ENCODE measurements at regions not wholly inside any gene's neighbourhood (a gene's known extent, or its start where the extent isn't known, plus 50 kb on each side); places are given as distances from the start of the nearest gene placed in this dataset.

DNA sequence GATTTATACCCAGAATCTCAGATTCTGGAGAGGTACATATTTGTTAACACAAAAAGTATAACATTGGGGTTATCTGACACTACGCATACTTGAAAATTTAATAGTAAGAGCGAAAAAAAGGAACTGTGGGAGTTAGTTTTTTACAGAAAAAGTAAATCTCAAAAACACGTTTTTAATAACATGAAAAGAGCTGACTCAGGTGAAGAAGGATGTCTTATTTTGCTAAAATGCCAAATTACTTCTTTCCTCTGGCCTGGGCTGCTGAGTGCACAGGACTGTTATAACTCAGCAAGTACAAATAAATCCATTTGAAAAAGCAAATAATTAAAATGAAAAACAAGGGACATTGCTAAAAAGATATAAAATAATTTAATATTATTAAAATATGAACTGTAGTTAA, 1322.9 kb downstream of the ARAP2 start:
- H3K4me1 Mint-ChIP-seq (ENCODE audit: unreplicated experiment): no peaks in the 10 kb centered on the region
- no peaks in the 10 kb centered on the region for H3K27me3 Mint-ChIP-seq (ENCODE audit: unreplicated experiment)
- no peak overlapping the region for H3K4me3 Mint-ChIP-seq (ENCODE audit: unreplicated experiment)
- DNase-seq (ENCODE audit: low spot score): no peak
- no peaks in the 10 kb centered on the region for H3K9me3 Mint-ChIP-seq (ENCODE audit: unreplicated experiment)
- TF ChIP-seq, protein P1, sequence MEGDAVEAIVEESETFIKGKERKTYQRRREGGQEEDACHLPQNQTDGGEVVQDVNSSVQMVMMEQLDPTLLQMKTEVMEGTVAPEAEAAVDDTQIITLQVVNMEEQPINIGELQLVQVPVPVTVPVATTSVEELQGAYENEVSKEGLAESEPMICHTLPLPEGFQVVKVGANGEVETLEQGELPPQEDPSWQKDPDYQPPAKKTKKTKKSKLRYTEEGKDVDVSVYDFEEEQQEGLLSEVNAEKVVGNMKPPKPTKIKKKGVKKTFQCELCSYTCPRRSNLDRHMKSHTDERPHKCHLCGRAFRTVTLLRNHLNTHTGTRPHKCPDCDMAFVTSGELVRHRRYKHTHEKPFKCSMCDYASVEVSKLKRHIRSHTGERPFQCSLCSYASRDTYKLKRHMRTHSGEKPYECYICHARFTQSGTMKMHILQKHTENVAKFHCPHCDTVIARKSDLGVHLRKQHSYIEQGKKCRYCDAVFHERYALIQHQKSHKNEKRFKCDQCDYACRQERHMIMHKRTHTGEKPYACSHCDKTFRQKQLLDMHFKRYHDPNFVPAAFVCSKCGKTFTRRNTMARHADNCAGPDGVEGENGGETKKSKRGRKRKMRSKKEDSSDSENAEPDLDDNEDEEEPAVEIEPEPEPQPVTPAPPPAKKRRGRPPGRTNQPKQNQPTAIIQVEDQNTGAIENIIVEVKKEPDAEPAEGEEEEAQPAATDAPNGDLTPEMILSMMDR (IDR thresholded peaks at IDR 0.05; ENCODE audit: unreplicated experiment): no peak
- H3K36me3 Mint-ChIP-seq (ENCODE audit: low read depth, unreplicated experiment): no peaks in the 10 kb centered on the region
- H3K27ac Mint-ChIP-seq (ENCODE audit: unreplicated experiment): no peak overlapping the region

DNA sequence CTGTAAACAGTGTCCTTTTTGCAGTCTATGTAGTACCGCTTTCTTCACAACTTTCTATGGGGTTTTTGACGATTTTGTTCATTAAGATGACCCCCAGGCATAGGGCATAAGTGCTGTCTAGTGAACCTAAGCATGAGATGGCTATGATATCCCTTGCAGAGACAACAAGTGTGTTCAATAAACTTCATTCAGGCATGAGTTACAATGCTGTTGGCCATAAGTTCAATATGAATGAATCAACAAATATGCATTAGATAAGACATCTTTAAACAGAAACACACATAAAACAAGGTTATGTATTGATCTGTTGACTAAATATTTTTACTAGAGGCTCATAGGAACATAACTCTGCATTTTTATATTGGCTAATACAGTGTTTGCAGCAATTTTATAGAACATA, 1322.0 kb downstream of the ARAP2 start:
- no peak overlapping the region for H3K27ac Mint-ChIP-seq (ENCODE audit: unreplicated experiment)
- no peak overlapping the region for H3K4me3 Mint-ChIP-seq (ENCODE audit: unreplicated experiment)
- TF ChIP-seq, protein P1 (IDR thresholded peaks at IDR 0.05; ENCODE audit: unreplicated experiment): no peak
- H3K9me3 Mint-ChIP-seq (ENCODE audit: unreplicated experiment): no peaks in the 10 kb centered on the region
- no peaks in the 10 kb centered on the region for H3K27me3 Mint-ChIP-seq (ENCODE audit: unreplicated experiment)
- H3K36me3 Mint-ChIP-seq (ENCODE audit: low read depth, unreplicated experiment): no peaks in the 10 kb centered on the region
- H3K4me1 Mint-ChIP-seq (ENCODE audit: unreplicated experiment): no peaks in the 10 kb centered on the region
- DNase-seq (ENCODE audit: low spot score): no peak

DNA sequence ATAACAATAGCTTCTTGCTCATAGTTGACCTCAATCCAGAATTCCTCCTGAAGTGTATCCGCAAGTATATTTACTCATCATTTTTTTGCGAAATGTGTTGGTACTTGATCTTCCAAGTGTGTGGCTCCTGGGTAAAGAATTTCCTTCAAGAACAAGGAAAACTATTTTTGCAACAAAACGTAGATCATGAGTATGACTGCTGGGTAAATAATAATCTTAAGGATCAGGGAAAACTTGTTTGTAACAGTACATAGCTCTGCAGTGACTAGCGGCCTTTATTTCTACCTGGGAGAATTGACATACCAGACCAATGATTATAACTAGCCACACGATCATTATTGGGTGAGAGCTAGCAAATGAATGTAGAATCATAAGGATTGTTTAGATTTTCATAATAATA, 1311.7 kb downstream of the ARAP2 start:
- DNase-seq (ENCODE audit: low spot score): no peak
- TF ChIP-seq, protein P1 (IDR thresholded peaks at IDR 0.05; ENCODE audit: unreplicated experiment): no peak
- peaks cover 3% of the 10 kb centered on the region for H3K27me3 Mint-ChIP-seq (ENCODE audit: unreplicated experiment)
- no peaks in the 10 kb centered on the region for H3K36me3 Mint-ChIP-seq (ENCODE audit: low read depth, unreplicated experiment)
- no peaks in the 10 kb centered on the region for H3K9me3 Mint-ChIP-seq (ENCODE audit: unreplicated experiment)
- H3K4me3 Mint-ChIP-seq (ENCODE audit: unreplicated experiment): no peak overlapping the region
- H3K4me1 Mint-ChIP-seq (ENCODE audit: unreplicated experiment): no peaks in the 10 kb centered on the region
- no peak overlapping the region for H3K27ac Mint-ChIP-seq (ENCODE audit: unreplicated experiment)

DNA sequence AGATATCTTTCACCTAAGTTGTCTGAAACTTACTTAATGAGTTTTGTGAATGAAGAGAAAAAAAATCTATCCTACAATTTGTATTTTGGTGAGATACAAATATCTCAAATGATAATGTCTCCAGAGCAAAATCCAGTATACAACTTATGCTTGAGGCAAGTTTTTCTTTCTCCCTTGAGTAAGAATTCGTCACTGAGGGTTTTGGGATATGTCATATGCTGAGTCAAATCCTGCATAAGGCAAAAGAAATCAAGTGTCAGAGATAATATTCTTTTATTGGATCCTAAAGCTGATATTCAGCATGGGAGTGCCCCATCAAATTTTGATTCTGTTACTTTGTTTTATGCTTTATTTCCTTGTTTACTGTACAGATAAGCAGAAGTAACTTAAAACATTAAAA, 1308.6 kb downstream of the ARAP2 start:
- no peak overlapping the region for H3K4me3 Mint-ChIP-seq (ENCODE audit: unreplicated experiment)
- TF ChIP-seq, protein P1 (IDR thresholded peaks at IDR 0.05; ENCODE audit: unreplicated experiment): no peak
- H3K27ac Mint-ChIP-seq (ENCODE audit: unreplicated experiment): no peak overlapping the region
- H3K9me3 Mint-ChIP-seq (ENCODE audit: unreplicated experiment): no peaks in the 10 kb centered on the region
- H3K27me3 Mint-ChIP-seq (ENCODE audit: unreplicated experiment): no peaks in the 10 kb centered on the region
- DNase-seq (ENCODE audit: low spot score): no peak
- no peaks in the 10 kb centered on the region for H3K4me1 Mint-ChIP-seq (ENCODE audit: unreplicated experiment)
- H3K36me3 Mint-ChIP-seq (ENCODE audit: low read depth, unreplicated experiment): no peaks in the 10 kb centered on the region

DNA sequence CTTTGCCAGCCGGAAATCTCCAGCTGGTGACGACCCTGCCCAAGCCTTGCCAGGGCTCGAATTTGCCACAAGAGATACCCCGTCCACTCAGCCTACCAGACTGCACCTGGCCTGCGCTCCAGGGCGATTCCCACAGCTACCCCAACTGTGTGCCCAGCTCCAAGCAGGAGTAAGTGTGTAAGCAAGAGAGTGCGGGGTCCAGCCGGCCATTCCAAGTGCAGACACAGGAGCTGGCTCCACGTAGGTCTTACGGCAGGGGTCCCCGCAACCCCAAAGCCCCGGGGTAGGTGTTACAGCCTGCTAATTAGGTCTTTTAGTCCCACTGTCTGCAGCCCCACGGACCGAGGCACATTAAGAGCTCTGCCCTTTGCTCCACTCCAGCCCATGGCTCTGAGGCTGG, 1305.2 kb downstream of the ARAP2 start:
- TF ChIP-seq, protein P1 (IDR thresholded peaks at IDR 0.05; ENCODE audit: unreplicated experiment): no peak
- no peak for DNase-seq (ENCODE audit: low spot score)
- no peaks in the 10 kb centered on the region for H3K27me3 Mint-ChIP-seq (ENCODE audit: unreplicated experiment)
- H3K27ac Mint-ChIP-seq (ENCODE audit: unreplicated experiment): no peak overlapping the region
- H3K36me3 Mint-ChIP-seq (ENCODE audit: low read depth, unreplicated experiment): no peaks in the 10 kb centered on the region
- peaks cover 8% of the 10 kb centered on the region for H3K4me1 Mint-ChIP-seq (ENCODE audit: unreplicated experiment)
- H3K9me3 Mint-ChIP-seq (ENCODE audit: unreplicated experiment): no peaks in the 10 kb centered on the region
- no peak overlapping the region for H3K4me3 Mint-ChIP-seq (ENCODE audit: unreplicated experiment)

All from endothelial cell (in vitro differentiated cells).